GM12878 (cell line): ENCODE measurements at regions not wholly inside any gene's neighbourhood (a gene's known extent, or its start where the extent isn't known, plus 50 kb on each side); places are given as distances from the start of the nearest gene placed in this dataset.

Experiments used
- ATAC-seq: fragments of 200-7000 bp; cut with Tn5 transposase; 3 replicates; pipeline ENCODE4 v1.9.1; 2020; ENCODE audit warnings: mild to moderate bottlenecking, moderate library complexity
- BruUV-seq: library from RNA; stranded (reverse); fragments of 400-500 nt; replicated peaks from 2 replicates; lab custom pipeline; 2021; lab: Mats Ljungman, UMichigan
- CTCF ChIA-PET: fragments of 300-600 bp; sonication (Branson Sonifier 250); formaldehyde crosslinking; extraction: SDS; loops from one replicate; lab custom pipeline; 2021; ENCODE audit warnings: inconsistent platforms; lab: Yijun Ruan, JAX
- POLR2A ChIA-PET: fragments of 350-600 bp; formaldehyde crosslinking; extraction: SDS; loops from one replicate; lab custom pipeline; 2021; ENCODE audit warnings: inconsistent platforms; lab: Charles Lee
- RAD21 ChIA-PET: fragments of 300-600 bp; sonication (Branson Sonifier 250); formaldehyde crosslinking; loops from one replicate; lab custom pipeline; 2023; ENCODE audit warnings: antibody characterized with exemption; ENCODE audit not compliant: unreplicated experiment; lab: Charles Lee
- SMC1A ChIA-PET: fragments of 300-600 bp; sonication (Branson Sonifier 250); formaldehyde crosslinking; loops from one replicate; lab custom pipeline; 2023; ENCODE audit not compliant: unreplicated experiment, uncharacterized antibody; lab: Charles Lee
- DNase-seq: peaks from one replicate; pipeline ENCODE4 v3.0.0-alpha.2; 2011; ENCODE audit warnings: low read depth, low spot score
- FAIRE-seq: peaks from 3 replicates; lab custom pipeline; 2011; peaks lifted over from hg19 to GRCh38; lab: Jason Lieb, UNC
- H2AFZ ChIP-seq: 2 replicates; pipeline ENCODE4 v1.6.0; 2011; ENCODE audit warnings: low read depth, low read length, control low read depth; ENCODE audit not compliant: control insufficient read depth
- H3K27ac ChIP-seq: 2 replicates; pipeline ENCODE4 v1.5.1; 2011; ENCODE audit warnings: control low read depth; ENCODE audit not compliant: control insufficient read depth, insufficient read depth
- H3K27me3 ChIP-seq, 2 experiments: replicated peaks in 1 of 2; 2 replicates each; pipeline versions ENCODE4 v1.6.0 to v1.6.1; 2011; ENCODE audit warnings: low read length in 1 of 2; ENCODE audit not compliant: control insufficient read depth in 2 of 2, insufficient read depth in 2 of 2
- H3K36me3 ChIP-seq, 2 experiments: 2 replicates each; pipeline ENCODE4 v1.5.1; 2011; ENCODE audit warnings: low read length in 1 of 2; ENCODE audit not compliant: control insufficient read depth in 2 of 2, insufficient read depth in 2 of 2
- H3K4me1 ChIP-seq: 2 replicates; pipeline ENCODE4 v1.6.1; 2011; ENCODE audit warnings: mild to moderate bottlenecking, low read length, moderate library complexity, mixed read lengths; ENCODE audit not compliant: control insufficient read depth, insufficient read depth
- H3K4me2 ChIP-seq: 2 replicates; pipeline ENCODE4 v1.6.0; 2011; ENCODE audit warnings: control low read depth; ENCODE audit not compliant: control insufficient read depth, insufficient read depth
- H3K4me3 ChIP-seq: fragments of 200-600 bp; sonication (generic); 2 replicates; pipeline ENCODE4 v1.5.1; 2016
- H3K79me2 ChIP-seq: 2 replicates; pipeline ENCODE4 v1.6.0; 2011; ENCODE audit warnings: low read length; ENCODE audit not compliant: control insufficient read depth, insufficient read depth
- H3K9ac ChIP-seq: 2 replicates; pipeline ENCODE4 v1.8.0; 2011; ENCODE audit warnings: low read length, control low read depth, mixed read lengths; ENCODE audit not compliant: control insufficient read depth, insufficient read depth
- H3K9me3 ChIP-seq: replicated peaks from 3 replicates; pipeline ENCODE4 v1.5.1; 2011; ENCODE audit warnings: mild to moderate bottlenecking, low read length; ENCODE audit not compliant: control insufficient read depth, insufficient read depth
- H4K20me1 ChIP-seq: 2 replicates; pipeline ENCODE4 v1.6.0; 2011; ENCODE audit not compliant: control insufficient read depth, insufficient read depth
- CREM ChIP-seq: IDR thresholded peaks from 2 replicates; pipeline ENCODE4 v1.6.1; 2014; ENCODE audit warnings: antibody characterized with exemption, low read depth
- MEF2A ChIP-seq: IDR thresholded peaks from 2 replicates; pipeline ENCODE4 v1.6.1; 2011; ENCODE audit warnings: low read depth, mild to moderate bottlenecking, low read length, moderate library complexity; ENCODE audit not compliant: insufficient read depth
- RUNX3 ChIP-seq: IDR thresholded peaks from 2 replicates; pipeline ENCODE4 v1.6.1; 2012; ENCODE audit warnings: low read length, inconsistent platforms
- WGBS: methylation state at CpG from one replicate; pipeline ENCODE4 v1.1.6; 2016; ENCODE audit warnings: low lambda C conversion rate; ENCODE audit not compliant: insufficient replicate concordance, insufficient coverage; ENCODE audit errors: missing lambda C conversion rate; 5-methylcytosine and 5-hydroxymethylcytosine counted together
- in situ Hi-C: fragments of 300-500 bp; cut with MboI; formaldehyde crosslinking; loops from 9 replicates; pipeline ENCODE4 v1.14.3; 2018; ENCODE audit warnings: mixed read lengths
- intact Hi-C: fragments of 100-400 bp; cut with micrococcal nuclease; formaldehyde crosslinking; loops from one replicate; pipeline ENCODE4 v1.14.2; 2022; ENCODE audit not compliant: unreplicated experiment

GRCh38 chr10:109348324-109348723 is 575.0 kb downstream of the XPNPEP1 start:
- DNase-seq (no peak), FAIRE-seq (no peak), ATAC-seq (no peak)
- intact Hi-C loops, result no loop called here
- Histone ChIP-seq H2AFZ (no peak overlapping the region), H3K4me1 (no peaks in the 10 kb centered on the region), H4K20me1 (no peaks in the 10 kb centered on the region), H3K27ac (no peak overlapping the region), H3K27me3 (no peaks in the 10 kb centered on the region), H3K9ac (no peak overlapping the region), H3K9me3 (no peaks in the 10 kb centered on the region), H3K79me2 (no peaks in the 10 kb centered on the region), H3K4me2 (no peak overlapping the region), H3K4me3 (no peak overlapping the region), H3K36me3 (no peaks in the 10 kb centered on the region)
- POLR2A ChIA-PET, result no interaction called here
- CTCF ChIA-PET, result no interaction called here
- RAD21 ChIA-PET, result no interaction called here
- SMC1A ChIA-PET, result no interaction called here
- no TSS peak for BruUV-seq
- in situ Hi-C loops, result no loop called here
- no peak for TF ChIP-seq MEF2A

GRCh38 chr10:109343293-109343692 is 580.0 kb downstream of the XPNPEP1 start:
- H3K27ac ChIP-seq, result no peak overlapping the region
- no peaks in the 10 kb centered on the region for H3K4me1 ChIP-seq
- H3K9me3 ChIP-seq, result no peaks in the 10 kb centered on the region
- intact Hi-C loops, result no loop called here
- ATAC-seq, result no peak
- no peak overlapping the region for H3K4me3 ChIP-seq
- H3K79me2 ChIP-seq, result no peaks in the 10 kb centered on the region
- no peaks in the 10 kb centered on the region for H3K27me3 ChIP-seq
- H3K9ac ChIP-seq, result no peak overlapping the region
- POLR2A ChIA-PET, result no interaction called here
- H4K20me1 ChIP-seq, result no peaks in the 10 kb centered on the region
- BruUV-seq, result no TSS peak
- RAD21 ChIA-PET, result interaction anchor here (0.6 kb wide), 1 partner anchor 867 kb away, joined by 3 read pairs; no protein-coding TSS in a partner anchor
- no peak for DNase-seq
- CTCF ChIA-PET, result no interaction called here
- in situ Hi-C loops, result no loop called here
- no peaks in the 10 kb centered on the region for H3K36me3 ChIP-seq
- no peak for TF ChIP-seq CREM
- 0 out of 2 replicates have a peak, but pooled peaks have one; percentile 5 for TF ChIP-seq RUNX3
- WGBS, result 0% methylated on average over 1 of the region's 1 CpG
- SMC1A ChIA-PET, result no interaction called here
- no peak overlapping the region for H2AFZ ChIP-seq
- no peak for FAIRE-seq
- no peak overlapping the region for H3K4me2 ChIP-seq
